HG03108 (cell line): ENCODE measurements at regions not wholly inside any gene's neighbourhood (a gene's known extent, or its start where the extent isn't known, plus 50 kb on each side); places are given as distances from the start of the nearest gene placed in this dataset.
"Not testable (repeated sequence)": the region's sequence is repeated elsewhere in the genome, so short reads cannot be mapped to it uniquely, and the experiment has no call there.

Experiments
- ATAC-seq: cut with Tn5 transposase; IDR thresholded peaks from one replicate; pipeline ENCODE4 v1.9.1; 2021; ENCODE audit warnings: moderate library complexity; ENCODE audit not compliant: unreplicated experiment

DNA sequence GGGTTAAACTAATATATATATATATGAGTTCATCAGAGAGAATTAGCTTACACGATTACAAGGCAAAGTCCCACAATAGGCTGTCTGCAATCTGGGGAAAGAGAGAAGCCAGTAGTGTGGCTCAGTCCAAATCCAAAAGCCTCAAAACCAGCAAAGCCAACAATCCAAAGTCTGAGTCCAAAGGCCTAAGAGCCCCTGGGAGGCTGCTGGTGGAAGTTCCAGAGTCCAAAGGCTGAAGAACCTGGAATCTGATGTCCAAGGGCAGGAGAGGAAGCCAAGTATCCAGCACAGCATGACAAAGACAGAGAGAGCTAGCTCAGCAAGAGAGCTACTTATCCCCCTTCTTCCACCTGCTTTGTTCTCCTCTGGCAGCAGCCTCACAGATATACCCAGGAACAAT, 274.7 kb upstream of the ID4 start:
- no peak for ATAC-seq

DNA sequence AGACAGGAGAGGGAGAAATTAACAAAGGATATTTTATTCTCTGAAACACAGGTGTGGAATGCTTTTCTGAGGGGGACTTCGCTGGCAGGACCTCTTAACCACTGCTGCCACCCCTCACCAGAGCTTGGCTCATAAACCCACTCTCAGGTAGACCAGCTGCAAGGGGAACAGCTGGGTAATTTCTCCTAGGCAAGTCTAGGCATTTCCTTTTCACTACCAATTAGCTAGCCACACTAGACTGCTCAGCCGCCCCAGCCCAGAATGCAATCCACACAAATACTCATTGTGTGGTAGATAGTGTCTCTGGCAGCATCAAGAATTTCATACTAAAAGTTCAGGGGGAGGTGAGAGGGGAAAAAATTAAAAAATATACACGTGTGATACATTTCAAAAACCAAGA, 267.6 kb upstream of the ID4 start:
- ATAC-seq: no peak

DNA sequence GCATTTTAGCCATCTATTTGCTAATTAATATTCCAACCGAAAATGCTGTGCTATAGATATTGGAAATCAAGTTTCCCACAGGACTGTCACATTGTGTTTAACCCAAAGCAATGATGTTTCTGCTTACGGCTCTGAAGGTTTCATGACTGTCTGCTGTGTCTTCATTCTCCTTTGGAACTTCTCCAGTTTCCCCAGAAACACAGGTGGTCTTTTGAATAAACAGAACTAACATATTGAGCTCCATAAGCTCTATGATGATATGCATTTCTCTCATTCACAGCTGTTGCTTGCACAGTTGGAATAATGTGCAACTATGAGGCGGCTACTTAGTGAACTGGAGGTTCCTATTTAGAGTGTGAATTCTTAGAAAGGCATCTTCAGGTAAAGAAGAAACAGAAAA, 266.0 kb upstream of the ID4 start:
- no peak for ATAC-seq

DNA sequence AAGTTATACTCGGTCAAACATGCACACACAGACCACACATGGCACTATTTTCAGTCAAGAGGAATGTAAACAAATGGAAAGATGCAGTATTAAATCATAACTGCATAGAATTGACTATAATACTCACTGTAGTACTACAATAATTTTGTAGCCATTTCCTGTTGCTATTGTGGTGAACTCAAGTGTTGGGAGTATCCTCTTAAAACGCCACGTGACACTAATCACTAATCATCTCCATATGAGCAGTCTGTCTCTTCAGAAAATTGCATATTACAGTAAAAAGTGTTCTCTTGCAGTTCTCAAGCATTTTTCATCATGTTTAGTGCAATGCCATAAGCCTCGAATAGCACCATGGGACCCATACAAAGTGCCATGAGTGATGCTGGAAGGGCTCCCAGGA, 258.7 kb upstream of the ID4 start:
- no peak for ATAC-seq

DNA sequence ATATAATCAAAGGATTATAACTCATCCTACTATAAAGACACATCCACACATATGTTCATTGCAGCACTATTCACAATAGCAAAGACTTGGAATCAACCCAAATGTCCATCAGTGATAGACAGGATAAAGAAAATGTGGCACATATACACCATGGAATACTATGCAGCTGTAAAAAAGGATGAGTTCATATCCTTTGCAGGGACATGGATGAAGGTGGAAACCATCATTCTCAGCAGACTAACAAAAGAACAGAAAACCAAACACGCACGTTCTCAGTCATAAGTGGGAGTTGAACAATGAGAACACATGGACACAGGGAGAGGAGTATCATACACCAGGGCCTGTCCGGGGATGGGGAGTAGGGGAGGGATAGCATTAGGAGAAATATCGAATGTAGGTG, 253.0 kb upstream of the ID4 start:
- not testable (repeated sequence) for ATAC-seq

DNA sequence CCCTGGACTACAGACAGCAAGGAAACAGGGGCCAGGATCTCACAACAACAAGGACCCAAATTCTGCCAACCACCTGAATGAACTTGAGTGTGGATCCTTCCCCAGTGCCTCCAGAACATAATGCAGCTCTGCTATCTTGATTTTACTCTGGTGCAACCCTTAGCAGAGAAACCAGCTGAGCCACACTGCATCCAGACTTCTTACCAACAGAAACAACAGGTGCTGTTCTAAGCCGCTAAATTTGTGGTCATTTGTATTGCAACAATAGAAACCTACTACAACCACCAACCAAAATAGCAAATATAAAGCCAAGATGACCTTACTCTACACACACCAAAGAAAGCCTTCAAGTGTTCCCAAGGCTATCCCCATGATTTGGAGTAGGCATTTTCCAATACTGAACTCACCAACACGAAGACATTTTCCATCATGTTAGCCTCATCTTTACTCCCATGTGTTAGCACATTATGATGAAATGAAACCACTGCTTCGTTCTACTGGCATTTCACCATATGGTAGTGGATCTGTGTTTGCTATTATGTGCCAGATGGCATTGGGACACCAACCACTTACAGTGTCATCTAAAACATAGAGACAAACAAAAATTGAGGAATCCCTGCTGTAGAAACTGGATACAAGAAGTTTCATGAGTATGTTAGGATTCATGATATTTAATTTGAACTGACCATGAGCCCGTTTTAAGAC, 249.8 kb upstream of the ID4 start:
- ATAC-seq: no peak

DNA sequence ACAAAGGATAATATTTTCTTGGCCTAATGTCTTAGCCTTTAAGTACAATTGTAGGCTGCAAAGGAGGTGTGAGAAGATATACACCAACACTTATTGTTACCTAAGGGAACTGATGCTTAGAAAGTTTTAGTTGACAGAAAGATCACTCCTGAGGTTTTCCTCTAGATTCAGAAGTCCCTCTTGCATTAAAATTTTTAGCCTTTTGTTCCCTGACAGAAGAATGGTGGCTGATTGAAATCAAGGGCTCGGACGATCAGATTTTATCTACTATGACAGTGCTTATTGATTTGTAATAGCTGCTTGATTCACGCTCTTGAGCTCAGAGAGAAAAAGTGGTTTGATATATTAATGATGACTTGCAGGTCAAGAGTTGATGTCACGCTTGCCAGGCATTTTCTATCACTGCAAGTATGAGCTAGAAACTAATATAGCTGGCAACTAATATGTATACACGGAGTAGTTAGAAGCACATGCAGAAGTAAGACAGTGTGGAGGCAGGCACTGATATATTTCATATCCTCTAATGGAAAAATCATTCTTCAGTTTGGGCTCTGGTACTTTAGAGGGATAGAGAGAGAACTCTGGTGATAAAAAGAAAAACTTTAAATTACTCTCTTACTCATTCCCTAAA, 246.6 kb upstream of the ID4 start:
- no peak for ATAC-seq

DNA sequence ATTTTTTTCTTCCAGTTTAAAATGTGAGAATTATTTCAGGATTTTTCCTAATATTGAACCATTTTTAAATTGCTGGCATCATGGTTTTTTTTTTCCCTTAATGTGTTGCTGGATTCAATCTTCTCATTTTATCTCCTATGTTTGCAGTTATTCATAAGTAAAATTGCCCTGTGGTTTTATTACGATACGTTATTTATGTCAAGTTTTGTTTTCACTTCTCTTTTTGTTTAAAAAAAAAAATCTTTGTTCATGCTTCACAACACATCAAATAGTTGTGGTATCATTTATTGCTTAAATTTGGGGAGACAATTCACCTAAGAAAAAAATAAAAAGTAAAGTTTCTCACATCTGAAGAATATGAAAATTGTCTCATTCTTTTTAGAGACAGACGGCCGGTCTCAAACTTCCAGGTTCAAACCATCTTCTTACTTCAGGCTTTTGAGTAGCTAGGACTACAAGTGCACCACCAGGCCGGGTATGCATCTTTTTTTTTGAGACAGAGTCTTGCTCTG, 239.3 kb upstream of the ID4 start:
- no peak for ATAC-seq

DNA sequence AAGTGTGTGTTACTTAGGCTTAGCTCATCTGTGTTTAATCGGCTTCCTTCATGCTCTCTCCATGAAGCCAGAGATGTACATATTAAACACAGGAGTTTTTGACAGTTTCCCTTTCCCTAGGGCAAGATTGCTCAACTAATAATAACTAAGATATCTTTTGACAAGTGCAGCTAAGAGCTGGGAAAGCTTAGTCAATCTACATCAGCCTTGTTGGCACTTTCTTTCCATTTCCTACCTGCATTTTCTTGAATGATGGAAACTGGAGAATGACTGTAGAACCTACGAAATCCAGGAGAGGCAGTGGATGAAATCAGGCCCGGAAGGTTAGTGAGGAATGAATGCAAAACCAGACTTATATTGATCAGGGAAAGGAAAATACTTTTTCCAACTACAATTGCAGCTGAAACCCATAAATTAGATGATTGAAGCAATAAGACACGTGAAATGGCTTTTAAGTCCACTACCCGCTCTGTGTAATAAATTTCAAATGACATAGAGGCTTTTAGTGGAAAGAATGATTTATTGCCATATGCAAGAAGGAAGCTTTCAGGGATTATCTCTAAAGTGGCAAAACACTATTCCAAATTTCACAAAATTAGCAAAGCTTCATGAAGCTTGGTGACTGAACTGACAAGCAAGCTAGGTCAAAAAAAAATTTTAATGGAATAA, 237.2 kb upstream of the ID4 start:
- ATAC-seq: no peak

DNA sequence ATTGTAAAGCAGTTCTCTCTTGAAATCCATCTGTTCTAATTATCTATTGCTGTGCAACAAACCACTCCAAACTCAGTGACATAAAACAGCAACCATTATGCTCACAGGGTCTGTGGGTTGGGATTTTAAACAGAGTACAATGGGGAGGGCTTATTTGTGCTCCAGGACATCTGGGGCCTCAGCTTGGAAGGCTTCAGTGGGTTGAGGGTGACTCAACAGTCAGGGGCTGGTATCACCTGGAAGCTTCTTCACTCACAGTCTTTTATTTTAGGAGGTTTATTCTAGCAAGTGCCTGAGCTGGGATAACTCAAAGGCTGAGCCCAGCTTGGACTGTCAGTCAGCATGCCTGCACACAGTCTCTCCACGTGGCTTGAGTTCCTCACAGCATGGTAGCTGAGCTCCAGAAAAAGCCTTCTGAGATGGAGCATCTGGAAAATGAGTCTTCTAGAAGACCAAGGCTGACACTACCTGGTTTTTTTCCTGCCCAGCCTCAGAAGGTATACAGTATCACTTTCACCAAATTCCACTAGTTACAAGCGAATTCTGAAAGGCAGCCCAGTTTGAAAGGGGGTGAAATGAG, 234.6 kb upstream of the ID4 start:
- no peak for ATAC-seq

DNA sequence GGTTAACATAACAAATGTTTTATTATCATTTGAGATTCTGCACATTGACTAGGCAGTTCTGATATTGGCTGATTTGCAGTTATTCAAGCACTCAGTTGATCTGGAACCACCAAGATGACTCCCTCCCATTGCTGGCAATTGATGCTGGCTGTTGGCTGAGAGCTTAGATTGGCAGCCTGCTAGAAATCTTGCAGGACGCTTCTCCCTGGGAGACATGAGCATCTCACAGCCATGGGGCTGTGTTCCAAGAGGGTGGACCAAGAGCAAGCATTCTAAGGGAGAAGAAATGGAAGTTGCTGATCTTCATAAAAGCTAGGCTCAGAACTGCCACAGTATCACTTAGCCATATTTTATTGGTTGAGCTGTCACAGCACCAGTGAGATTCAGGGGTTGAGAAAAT, 233.4 kb upstream of the ID4 start:
- no peak for ATAC-seq

DNA sequence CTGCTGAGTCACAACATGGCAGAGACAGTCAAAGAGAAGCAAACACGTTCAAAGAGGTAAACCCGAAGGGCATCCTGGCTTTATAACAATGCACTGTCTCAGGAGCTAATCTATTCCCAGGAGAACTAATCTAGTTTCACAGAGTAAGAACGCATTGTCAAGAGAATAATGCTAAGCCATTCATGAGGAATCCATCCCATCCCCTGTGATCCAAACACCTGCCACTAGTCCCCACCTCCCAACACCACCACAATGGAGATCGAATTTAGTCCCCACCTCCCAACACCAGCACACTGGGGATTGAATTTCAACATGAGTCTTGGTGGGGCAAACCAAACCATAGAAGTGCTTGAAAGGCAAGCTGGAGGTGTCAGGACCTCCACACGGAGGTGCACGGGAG, 231.5 kb upstream of the ID4 start:
- no peak for ATAC-seq

DNA sequence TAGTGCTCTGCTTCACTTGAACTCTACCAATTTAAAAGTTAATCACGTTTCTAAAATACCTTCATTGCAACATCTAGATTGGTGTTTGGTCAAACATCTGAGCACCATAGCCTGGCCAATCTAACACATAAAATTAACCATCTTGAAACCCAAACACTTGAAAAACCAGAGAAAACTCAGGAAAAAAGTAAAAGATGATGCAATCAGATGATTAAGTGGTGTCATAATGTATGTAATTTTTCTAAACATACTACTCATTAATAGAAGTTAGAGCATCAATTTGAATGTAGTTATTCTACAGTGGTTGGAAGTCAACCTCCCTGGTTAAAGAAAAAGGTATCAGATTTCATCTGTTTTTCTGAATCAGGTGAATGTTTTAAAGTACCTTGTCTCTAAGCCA, 228.6 kb upstream of the ID4 start:
- ATAC-seq: no peak

DNA sequence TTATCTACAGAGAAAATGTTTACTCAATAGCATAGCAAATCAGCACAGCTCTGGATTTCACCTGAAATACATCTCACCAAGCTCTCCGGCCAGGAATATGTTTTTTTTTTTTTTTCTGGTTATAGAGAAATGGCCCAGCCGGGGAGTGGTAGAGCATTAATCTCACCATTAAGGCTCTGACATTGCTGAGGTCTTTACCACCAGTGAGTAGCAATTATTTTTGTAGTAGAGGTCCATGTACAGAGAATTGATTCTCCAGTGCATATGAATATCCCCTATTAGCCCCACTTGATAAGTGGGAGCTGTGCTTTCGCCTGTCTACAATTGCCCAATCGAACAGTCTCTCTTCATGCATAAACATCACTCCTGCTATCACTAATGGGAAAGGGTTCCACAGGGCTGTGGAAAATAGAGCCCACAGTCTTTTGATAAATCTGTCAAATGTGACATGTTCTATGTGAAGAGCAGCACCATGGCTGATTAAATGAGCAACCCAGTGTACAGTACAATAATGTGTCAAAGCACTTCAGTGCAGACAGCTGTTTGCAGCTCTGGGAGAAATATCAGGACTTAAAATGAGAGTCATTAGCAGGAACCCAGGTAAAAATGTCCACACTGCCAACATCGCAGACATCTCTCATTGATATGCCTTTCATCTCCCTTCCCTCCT, 227.1 kb upstream of the ID4 start:
- no peak for ATAC-seq

DNA sequence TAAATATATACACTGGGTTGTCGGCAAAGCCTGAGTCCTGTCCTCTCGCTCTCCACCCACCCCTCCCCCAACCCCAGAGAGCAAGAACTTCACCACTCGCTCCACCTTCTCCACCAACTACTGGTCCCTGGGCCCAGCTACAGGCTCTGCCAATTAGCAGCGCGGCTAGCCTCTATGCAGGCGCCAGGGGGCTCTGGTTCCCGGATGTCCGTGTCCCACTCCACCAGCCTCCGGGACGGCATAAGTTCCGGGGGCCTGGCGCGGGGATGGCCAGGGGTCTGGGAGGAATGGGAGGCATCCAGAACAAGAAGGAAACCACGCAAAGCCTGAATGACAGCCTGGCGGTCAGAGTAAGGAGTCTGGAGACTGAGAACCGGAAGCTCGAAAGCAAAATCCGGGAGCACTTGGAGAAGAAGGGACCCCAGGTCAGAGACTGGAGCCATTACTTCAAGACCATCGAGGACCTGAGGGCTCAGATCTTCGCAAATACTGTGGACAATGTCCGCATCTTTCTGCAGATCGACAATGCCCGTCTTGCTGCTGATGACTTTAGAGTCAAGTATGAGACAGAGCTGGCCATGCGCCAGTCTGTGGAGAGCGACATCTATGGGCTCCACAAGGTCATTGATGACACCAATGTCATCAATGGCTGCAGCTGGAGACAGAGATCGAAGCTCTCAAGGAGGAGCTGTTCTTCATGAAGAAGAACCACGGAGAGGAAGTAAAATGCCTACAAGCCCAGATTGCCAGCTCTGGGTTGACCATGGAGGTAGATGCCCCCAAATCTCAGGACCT, 224.3 kb upstream of the ID4 start:
- ATAC-seq: not testable (repeated sequence)

DNA sequence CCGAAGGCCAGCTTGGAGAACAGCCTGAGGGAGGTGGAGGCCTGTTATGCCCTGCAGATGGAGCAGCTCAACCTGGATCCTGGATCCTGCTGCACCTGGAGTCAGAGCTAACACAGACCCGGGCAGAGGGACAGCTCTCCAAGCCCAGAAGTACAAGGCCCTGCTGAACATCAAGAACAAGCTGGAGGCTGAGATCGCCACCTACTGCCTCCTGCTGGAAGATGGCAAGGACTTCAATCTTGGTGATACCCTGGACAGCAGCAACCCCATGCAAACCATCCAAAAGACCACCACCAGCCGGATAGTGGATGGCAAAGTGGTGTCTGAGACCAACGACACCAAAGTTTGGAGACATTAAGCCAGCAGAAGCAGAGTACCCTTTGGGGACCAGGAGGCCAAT, 223.5 kb upstream of the ID4 start:
- ATAC-seq: no peak

DNA sequence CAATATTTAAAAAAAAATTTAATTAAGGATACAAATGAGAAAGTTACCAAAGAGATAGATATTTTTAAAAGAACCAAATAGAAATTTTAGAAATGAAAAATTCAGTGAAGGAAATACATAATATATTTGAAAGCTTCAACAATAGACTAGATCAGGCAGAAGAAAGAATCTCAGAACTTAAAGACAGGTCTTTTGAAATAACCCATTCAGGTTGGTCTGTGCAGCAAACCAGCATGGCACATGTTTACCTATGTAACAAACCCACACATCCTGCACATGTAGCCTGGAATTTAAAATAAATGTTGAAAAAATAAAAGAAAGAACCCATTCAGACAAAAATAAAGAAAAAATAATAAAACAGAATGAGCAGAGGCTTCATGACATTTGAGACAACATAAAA, 221.1 kb upstream of the ID4 start:
- ATAC-seq: no peak

DNA sequence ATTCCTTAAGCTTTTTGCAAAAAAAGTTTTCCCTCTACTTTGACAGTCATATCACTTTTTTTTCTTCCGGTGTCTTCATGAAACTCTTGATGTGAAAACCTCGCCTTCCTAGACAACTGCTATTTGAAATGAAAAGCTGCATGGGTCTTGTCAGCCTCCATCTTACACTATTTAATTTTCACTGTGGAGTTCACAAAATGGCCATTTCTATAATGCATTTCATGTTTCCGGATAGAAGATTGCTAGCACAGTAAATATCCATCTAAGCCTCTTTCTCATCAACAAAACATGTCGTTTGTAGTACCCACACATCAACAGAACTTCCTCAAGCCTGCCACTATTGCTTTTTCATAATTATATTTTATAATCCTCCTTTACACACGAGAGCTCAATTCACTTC, 204.9 kb upstream of the ID4 start:
- ATAC-seq: no peak

DNA sequence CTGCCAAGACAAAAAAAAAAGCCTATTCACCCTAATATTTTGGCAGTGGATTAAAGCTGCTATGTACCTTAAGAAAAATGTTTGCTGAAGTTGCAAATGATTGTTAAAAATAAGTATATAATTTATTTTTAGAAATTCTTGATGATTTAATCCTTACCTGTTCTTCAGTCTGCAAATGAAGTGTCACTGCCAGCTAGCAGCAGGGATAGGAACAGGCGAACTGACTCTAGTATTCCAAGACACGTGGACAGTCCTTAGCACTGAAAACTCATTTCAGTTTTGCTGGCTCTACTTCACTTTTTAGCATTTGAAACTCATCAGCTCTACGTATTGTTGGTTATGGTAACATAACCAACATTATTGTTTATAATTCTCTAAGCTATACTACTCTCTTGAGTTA, 204.4 kb upstream of the ID4 start:
- no peak for ATAC-seq

DNA sequence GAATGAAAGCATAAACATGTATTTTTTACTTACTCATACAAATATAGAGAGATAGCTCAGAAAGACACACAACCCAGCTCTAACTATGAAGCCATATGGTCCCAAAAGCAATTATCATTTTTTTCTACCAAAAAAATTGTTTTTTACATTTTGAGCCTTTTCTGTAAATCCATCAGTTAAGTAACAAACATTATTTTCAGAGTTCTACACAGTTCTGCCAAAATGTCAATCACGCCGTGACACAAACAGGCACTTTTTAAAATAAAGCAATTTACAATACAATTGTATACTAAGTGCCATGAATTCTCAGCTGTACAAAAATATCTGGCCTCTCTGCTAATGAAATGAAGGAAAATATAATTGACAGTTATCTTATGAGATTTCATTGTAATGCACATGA, 201.4 kb upstream of the ID4 start:
- no peak for ATAC-seq

DNA sequence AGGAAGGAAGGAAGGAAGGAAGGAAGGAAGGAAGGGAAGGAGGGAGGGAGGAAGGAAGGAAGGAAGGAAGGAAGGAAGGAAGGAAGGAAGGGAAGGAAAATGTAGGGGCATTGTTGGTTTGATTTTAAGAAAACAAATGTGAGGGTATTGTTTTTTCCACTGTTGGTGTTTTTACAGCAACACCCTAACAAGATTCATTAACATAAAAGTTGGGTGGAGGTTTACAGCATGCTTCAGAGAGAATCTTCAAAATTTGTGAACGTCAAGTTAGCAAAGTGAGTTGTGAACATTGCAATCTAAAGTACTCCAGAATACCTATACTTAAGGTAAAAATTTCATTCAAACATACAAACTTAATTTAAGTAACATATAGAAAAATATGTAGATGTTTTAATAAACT, 200.2 kb upstream of the ID4 start:
- no peak for ATAC-seq
